Activated CD8-positive, alpha-beta T cell treated with anti-CD3 and anti-CD28 coated beads for 36 hours (primary cell): ENCODE measurements at regions not wholly inside any gene's neighbourhood (a gene's known extent, or its start where the extent isn't known, plus 50 kb on each side); places are given as distances from the start of the nearest gene placed in this dataset.
A peak's percentile ranks its signal among the peaks of the same experiment; 100 is the strongest.

Source experiments
- ATAC-seq: fragments of 200-7000 bp; cut with Tn5 transposase; one replicate; pipeline ENCODE4 v1.10.0; 2021; ENCODE audit warnings: mild to moderate bottlenecking, moderate library complexity
- CTCF ChIA-PET: fragments of 350-600 bp; sonication (Branson Sonifier 250); formaldehyde crosslinking; loops from one replicate; lab custom pipeline; 2021; ENCODE audit warnings: antibody characterized with exemption; lab: Charles Lee
- POLR2A ChIA-PET: fragments of 350-600 bp; sonication (Branson Sonifier 250); formaldehyde crosslinking; loops from one replicate; lab custom pipeline; 2021; ENCODE audit warnings: antibody characterized with exemption; lab: Charles Lee
- DNase-seq: peaks from one replicate; pipeline ENCODE4 v3.0.0-alpha.2; 2020
- H3K27ac Mint-ChIP-seq: one replicate; pipeline ENCODE4 v1.8.0; 2021; ENCODE audit warnings: mild to moderate bottlenecking, mixed read lengths
- H3K27me3 Mint-ChIP-seq: one replicate; pipeline ENCODE4 v1.8.0; 2021; ENCODE audit warnings: mixed read lengths
- H3K36me3 Mint-ChIP-seq: one replicate; pipeline ENCODE4 v1.8.0; 2021; ENCODE audit warnings: low read depth, mixed read lengths
- H3K4me1 Mint-ChIP-seq: one replicate; pipeline ENCODE4 v1.8.0; 2021; ENCODE audit warnings: low read depth, mixed read lengths
- H3K4me3 Mint-ChIP-seq: one replicate; pipeline ENCODE4 v1.8.0; 2021; ENCODE audit warnings: mild to moderate bottlenecking, moderate library complexity, mixed read lengths
- H3K9me3 Mint-ChIP-seq: one replicate; pipeline ENCODE4 v1.8.0; 2021; ENCODE audit warnings: mixed read lengths
- CTCF ChIP-seq: fragments of 200-600 bp; IDR thresholded peaks from one replicate; pipeline ENCODE4 v1.8.0; 2022; ENCODE audit warnings: antibody characterized with exemption, mild to moderate bottlenecking
- intact Hi-C: fragments of 100-400 bp; cut with micrococcal nuclease; formaldehyde crosslinking; loops from one replicate; pipeline ENCODE4 v1.10.0; 2022

DNA sequence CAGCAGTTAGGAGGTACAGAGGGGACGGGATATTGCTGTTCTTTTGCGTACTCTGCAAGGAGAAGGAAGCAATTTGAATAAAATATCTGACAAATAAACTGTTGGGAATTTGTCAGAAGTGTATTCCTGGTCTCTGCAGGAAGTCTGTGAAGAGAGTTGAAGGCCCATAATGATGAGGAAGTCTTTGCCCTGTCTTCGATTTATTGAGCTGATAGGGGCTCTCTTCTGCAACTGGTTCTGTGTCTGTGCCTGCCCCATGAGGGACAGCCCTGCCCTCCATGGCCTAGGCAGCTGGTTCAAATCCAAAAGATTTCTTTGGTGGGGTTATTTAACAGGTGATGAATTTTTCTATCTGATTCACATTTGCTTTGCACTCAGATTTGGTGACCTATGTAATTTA, 339.7 kb upstream of the EDNRB start:
- H3K4me1 Mint-ChIP-seq, result no peaks in the 10 kb centered on the region
- H3K4me3 Mint-ChIP-seq, result no peak overlapping the region
- ChIA-PET POLR2A (no interaction called here), CTCF (interaction anchor here (1.7 kb wide), 1 partner anchor 17 kb away, joined by 5 read pairs; no protein-coding TSS in a partner anchor)
- ATAC-seq, result no peak
- H3K36me3 Mint-ChIP-seq, result no peaks in the 10 kb centered on the region
- no peak for DNase-seq
- no peak for TF ChIP-seq CTCF
- no peak overlapping the region for H3K27ac Mint-ChIP-seq
- H3K27me3 Mint-ChIP-seq, result no peaks in the 10 kb centered on the region
- peaks cover 5% of the 10 kb centered on the region for H3K9me3 Mint-ChIP-seq
- intact Hi-C loops, result no loop called here

- H3K4me3 Mint-ChIP-seq, result no peak overlapping the region
- no peaks in the 10 kb centered on the region for H3K36me3 Mint-ChIP-seq
- ATAC-seq (no peak), DNase-seq (no peak)
- H3K27ac Mint-ChIP-seq, result no peak overlapping the region
- TF ChIP-seq CTCF, result no peak
- ChIA-PET CTCF (no interaction called here), POLR2A (no interaction called here)
- no peaks in the 10 kb centered on the region for H3K27me3 Mint-ChIP-seq
- H3K9me3 Mint-ChIP-seq, result peaks cover 5% of the 10 kb centered on the region
- H3K4me1 Mint-ChIP-seq, result no peaks in the 10 kb centered on the region
- intact Hi-C loops, result no loop called here
Measured at GRCh38 chr13:78256484-78256883, 337.9 kb upstream of the EDNRB start.

- no peak for TF ChIP-seq CTCF
- intact Hi-C loops, result no loop called here
- Mint-ChIP-seq H3K9me3 (no peaks in the 10 kb centered on the region), H3K36me3 (no peaks in the 10 kb centered on the region), H3K27me3 (no peaks in the 10 kb centered on the region), H3K27ac (no peak overlapping the region), H3K4me1 (no peaks in the 10 kb centered on the region), H3K4me3 (no peak overlapping the region)
- ATAC-seq (no peak), DNase-seq (no peak)
- CTCF ChIA-PET, result interaction anchor here (1.4 kb wide), 1 partner anchor 13 kb away, joined by 3 read pairs; no protein-coding TSS in a partner anchor
- POLR2A ChIA-PET, result no interaction called here
Measured at GRCh38 chr13:78254113-78254512, 335.5 kb upstream of the EDNRB start.

DNA sequence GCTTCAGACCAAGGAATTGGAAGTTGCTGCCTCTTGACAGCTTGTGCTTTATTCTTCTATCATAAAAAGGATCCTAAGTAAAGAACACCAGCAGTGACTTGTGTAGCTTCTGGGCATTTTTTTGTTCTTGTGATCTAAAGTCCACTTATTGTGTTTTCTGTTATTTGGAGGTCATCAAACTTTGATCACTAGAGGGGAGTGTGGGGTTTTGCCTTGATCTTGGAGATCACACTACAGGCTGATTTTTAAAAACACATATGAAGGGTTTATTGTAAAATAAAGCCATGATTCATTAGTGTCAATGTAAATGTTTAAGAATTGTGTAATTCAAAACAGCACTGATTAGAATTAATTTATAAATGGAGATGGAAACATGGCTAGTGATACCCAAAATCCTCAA, 328.7 kb upstream of the EDNRB start:
- Mint-ChIP-seq H3K4me3 (no peak overlapping the region), H3K27me3 (no peaks in the 10 kb centered on the region), H3K9me3 (no peaks in the 10 kb centered on the region), H3K27ac (no peak overlapping the region), H3K4me1 (no peaks in the 10 kb centered on the region), H3K36me3 (no peaks in the 10 kb centered on the region)
- DNase-seq (no peak), ATAC-seq (no peak)
- ChIA-PET POLR2A (no interaction called here), CTCF (no interaction called here)
- intact Hi-C loops, result no loop called here
- TF ChIP-seq CTCF, result no peak

DNA sequence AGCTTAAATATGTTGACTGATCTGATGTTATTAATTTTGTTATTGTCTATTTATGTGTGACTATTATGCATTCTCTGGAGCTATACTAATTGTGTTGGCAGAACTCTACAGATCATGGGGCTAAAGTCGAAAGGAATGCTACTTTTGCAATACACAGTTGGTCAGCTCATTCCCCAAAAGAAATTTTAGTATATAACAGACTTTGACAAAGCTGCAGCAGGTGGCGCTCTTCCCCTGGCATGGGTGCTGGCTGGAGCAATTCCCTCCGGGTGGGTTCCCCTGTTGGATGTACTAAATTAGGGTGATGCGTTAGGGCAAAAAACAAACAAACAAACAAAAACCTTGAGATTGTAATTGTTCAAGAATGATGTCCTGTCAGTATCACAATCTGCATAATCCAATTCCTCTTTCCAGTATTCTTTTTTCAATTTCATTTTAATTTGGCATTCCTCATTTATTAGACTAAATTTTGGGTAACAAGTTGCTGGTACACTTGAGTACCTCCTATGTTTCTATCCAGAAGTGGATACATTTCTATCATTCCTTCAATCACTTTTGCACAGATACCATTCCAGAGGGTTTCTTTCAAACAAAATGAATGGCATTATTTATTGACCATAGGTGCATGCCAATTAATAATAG, 322.8 kb upstream of the EDNRB start:
- no peaks in the 10 kb centered on the region for H3K27me3 Mint-ChIP-seq
- CTCF ChIA-PET, result interaction anchor here (0.6 to 3.1 kb wide), 19 partner anchors 9 to 1010 kb away, joined by 3 to 24 read pairs (median 4); no protein-coding TSS in a partner anchor
- no peak for ATAC-seq
- H3K36me3 Mint-ChIP-seq, result no peaks in the 10 kb centered on the region
- DNase-seq, result peak; percentile 45
- POLR2A ChIA-PET, result no interaction called here
- no peak overlapping the region for H3K4me3 Mint-ChIP-seq
- TF ChIP-seq CTCF, result peak; percentile 66
- H3K9me3 Mint-ChIP-seq, result no peaks in the 10 kb centered on the region
- no peaks in the 10 kb centered on the region for H3K4me1 Mint-ChIP-seq
- no peak overlapping the region for H3K27ac Mint-ChIP-seq
- intact Hi-C loops, result loop anchor here (5.0 kb wide), 1 partner anchor 736 kb away; no protein-coding TSS in a partner anchor
